ENCODE measurements at regions not wholly inside any gene's neighbourhood (a gene's known extent, or its start where the extent isn't known, plus 50 kb on each side); places are given as distances from the start of the nearest gene placed in this dataset.

- DNase-seq (ENCODE audit: low read depth in 2 of 2): no peak
These were observed 285.0 kb upstream of the PCDH20 start for GRCh38 chr13:61700620-61701019.

GRCh38 chr13:61700181-61700580 is 284.5 kb upstream of the PCDH20 start:
- no peak for DNase-seq (ENCODE audit: low read depth in 2 of 2)

GRCh38 chr13:61696676-61697075 is 281.0 kb upstream of the PCDH20 start:
- DNase-seq (ENCODE audit: low read depth in 2 of 2): no peak

- no peak for DNase-seq (ENCODE audit: low read depth in 2 of 2)
These were observed 279.5 kb upstream of the PCDH20 start for GRCh38 chr13:61695147-61695546.

- DNase-seq (ENCODE audit: low read depth in 2 of 2): no peak
These were observed 277.0 kb upstream of the PCDH20 start for GRCh38 chr13:61692691-61693090.

GRCh38 chr13:61685682-61686012 is 270.0 kb upstream of the PCDH20 start:
- DNase-seq (ENCODE audit: low read depth in 2 of 2): no peak

- no peak for DNase-seq (ENCODE audit: low read depth in 2 of 2)
These were observed 269.5 kb upstream of the PCDH20 start for GRCh38 chr13:61684976-61685681.

DNA sequence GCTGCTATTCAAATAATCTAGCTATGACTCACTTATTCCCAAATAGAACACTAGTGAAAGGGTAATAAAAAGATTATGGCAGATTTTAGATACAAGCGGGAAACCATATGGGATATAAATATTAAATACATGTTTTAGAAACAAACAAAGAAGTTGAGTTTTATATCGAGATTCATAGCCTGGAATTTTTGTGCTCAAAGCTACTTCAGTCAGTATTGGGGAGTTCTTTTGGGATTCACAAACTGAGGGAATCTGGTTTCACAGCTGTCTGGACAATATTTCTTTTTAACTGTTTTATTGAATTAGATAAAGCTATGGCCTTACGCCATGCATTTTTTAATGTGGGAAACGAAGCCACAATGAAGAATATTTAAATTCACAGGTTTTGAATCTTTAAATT is 257.1 kb upstream of the PCDH20 start:
- no peak for DNase-seq (ENCODE audit: low read depth in 2 of 2)

- DNase-seq (ENCODE audit: low read depth in 2 of 2): no peak
These were observed 254.9 kb upstream of the PCDH20 start for GRCh38 chr13:61670384-61671161.

DNA sequence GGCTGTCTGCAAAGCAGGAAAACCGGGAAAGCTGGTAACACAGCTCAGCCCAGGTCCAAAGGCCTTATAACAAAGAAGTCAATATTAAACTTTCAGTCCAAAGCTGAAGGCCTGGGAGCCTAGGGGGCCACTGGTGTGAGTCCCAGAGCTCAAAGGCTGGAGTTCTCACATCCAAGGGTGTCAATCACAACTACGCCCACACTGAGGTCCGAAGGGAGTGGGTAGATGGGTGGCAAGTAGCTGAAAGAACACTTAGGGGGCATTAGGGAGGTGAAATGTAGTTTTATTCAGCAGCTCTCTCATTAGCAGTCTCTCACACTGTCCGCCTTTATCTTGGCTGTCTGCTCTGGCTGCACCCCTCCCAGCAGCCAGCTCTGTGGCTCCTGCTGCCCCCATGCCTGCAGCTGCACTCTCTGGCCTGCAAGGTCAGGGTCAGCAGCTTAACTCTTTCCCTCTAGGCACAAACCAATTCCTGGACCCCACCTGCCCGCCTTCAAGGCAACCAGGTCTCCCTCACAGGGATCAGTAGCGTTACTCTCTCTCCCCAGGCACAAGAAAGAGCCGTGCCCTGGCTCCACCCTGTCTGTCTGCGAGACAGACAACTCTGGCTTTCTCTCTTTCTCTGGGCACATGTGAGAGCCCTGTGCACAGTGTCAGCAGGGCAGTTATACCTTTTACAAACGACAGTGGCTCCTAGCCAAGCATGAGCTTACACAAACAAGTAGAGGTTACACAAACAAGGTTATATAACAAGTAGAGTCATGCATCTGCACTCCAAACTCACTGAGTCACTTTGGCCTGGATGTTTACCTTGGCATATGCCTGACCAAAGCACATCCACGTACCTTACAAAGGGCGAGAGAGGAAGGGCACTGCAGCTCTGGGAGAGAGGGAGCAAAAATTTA is 249.4 kb upstream of the PCDH20 start:
- no peak for DNase-seq (ENCODE audit: low read depth in 2 of 2)

DNA sequence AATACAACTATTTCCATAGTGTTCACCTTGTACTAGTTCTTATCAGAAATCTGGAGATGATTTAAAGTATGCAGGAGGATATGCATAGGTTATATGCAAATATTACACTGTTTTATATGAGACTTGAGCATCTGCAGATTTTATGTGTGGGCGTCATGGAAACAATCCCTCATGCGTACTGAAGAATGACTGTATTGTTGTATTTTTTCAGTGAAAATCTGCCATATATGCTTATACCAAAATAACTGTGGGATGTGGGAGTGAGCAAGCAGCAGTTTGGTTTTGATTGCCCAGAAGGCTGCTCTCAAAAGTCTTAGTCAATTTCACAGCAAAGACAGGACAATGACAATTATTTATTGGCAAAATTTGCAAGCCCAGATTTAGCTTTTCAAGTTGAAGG is 238.8 kb upstream of the PCDH20 start:
- DNase-seq (ENCODE audit: low read depth in 2 of 2): no peak

DNA sequence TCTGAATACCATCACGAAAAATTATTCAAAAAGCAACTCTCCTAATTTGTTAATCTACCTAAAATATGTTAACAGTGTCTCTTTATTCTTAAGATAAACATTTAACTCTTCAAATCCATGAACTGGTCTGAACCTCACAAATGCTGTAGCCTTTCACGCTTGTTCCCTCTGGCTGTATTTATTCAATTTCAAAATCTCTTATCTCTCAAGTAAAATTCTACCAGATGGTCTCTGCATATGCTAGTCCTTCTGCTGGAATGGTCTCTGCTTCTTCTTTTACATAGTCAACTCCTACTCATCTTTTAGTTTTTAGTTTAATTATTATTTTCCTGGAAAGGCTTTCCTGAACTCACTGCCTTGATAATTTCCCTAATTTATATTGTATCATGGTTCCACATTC is 232.9 kb upstream of the PCDH20 start:
- no peak for DNase-seq (ENCODE audit: low read depth in 2 of 2)

DNA sequence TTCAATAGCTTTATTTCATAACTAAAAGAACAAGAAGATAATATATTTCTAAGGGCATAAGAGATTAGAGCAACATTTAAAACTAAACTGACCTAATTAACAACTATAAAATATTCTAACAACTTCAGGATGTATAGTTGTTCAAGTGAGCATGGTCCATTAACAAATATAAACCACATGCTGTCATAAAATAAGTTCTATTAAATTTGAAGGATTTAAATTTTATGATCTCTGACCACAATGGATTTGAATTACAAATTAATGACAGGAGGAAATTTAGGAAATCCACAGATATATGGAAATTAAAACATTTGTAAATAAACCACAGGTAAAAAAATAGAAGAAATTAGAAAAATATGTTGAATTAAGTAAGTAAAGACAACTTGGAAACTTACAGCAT is 196.5 kb upstream of the PCDH20 start:
- DNase-seq (ENCODE audit: low read depth in 2 of 2): no peak

DNA sequence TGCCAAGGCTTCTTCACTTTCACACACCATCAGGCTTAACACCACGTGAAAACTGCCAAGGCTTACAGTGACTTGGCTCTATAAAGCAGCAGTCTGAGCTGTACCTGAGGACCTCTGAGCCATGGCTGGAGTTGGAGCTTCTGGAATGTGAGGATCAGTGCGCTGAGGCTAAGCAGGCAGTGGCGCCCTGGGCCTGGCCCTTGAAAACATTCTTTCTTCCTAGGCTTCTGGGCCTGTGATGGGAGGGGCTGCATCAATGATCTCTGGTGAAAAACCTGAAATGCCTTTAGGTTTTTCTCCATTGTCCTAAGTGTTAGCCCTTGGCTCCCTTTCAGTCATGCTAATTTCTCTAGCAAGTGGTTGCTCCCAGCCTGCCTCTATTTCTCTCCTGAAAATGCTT is 192.5 kb upstream of the PCDH20 start:
- DNase-seq (ENCODE audit: low read depth in 2 of 2): no peak

DNA sequence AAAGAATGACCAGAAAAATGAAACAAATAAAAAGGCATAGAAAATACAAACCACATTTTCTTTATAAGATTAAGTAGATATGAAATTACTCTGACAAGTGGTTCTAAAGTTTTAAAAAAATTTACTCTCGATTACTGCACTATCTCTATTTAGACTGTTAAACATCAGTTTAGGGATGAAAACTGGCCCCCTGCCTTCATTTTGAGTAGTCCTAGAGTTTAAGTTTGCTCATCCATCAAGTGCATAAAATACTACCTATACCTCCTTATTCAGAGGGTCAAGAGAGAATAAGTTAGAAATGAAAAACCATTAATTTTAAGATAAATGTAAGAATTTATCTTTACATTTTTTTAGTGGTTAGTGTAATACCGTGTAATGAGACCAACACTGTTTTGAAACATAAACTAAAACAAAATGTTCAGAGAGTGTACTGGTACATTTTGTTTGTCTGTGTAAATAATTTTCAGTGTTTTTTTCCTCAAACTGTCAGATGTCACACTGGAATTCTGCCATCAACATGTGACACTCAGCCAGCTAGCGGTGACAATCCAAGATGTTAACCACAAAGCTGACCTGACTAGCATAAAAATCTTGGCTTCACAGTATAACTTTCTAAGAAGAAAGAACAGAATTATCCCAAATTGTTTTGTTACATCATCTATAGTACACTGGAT is 184.8 kb upstream of the PCDH20 start:
- DNase-seq (ENCODE audit: low read depth in 2 of 2): no peak

- no peak for DNase-seq (ENCODE audit: low read depth in 2 of 2)
These were observed 176.8 kb upstream of the PCDH20 start for GRCh38 chr13:61592489-61592888.

DNA sequence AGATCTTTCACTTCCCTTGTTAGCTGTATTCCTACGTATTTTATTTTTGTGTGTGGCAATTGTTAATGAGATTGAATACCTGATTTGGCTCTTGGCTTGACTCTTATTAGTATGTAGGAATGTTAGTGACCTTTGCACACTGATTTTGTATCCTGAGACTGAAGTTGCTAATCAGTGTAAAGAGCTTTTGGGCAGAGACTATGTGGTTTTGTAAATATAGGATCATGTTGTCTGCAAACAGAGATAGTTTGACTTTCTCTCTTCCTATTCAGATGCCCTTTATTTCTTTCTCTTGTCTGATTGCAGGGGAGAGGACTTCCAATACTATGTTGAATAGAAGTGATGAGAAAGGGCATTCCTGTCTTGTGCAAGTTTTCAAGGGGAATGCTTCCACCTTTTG is 160.3 kb upstream of the PCDH20 start:
- DNase-seq (ENCODE audit: low read depth in 2 of 2): no peak

- DNase-seq (ENCODE audit: low read depth in 2 of 2): no peak
These were observed 148.0 kb upstream of the PCDH20 start for GRCh38 chr13:61563645-61564044.

DNA sequence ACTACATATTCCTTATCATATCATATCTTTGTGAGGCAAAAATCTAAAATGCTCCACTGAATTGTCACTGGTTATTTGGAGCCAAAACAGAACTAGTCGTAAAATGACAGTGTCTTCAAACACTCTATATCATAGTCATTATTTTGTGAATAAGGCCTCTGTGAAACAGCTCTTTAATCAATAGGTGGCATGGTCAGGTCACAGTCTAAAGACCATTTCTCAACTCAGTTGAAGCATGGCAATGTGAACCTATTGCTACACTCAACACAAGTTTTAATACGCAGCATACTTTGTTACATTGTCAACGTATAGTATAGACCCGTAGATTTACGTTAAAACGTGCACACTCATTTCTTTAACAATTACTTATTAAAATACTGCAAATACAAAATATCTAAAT is 131.3 kb upstream of the PCDH20 start:
- no peak for DNase-seq (ENCODE audit: low read depth in 2 of 2)

GRCh38 chr13:61546413-61546812 is 130.8 kb upstream of the PCDH20 start:
- DNase-seq (ENCODE audit: low read depth in 2 of 2): no peak

GRCh38 chr13:61536433-61536832 is 120.8 kb upstream of the PCDH20 start:
- no peak for DNase-seq (ENCODE audit: low read depth in 2 of 2)

Data from fibroblast of skin of left quadriceps (primary cell).